Activated CD4-positive, alpha-beta T cell treated with anti-CD3 and anti-CD28 coated beads, Interleukin-2, amount 10 ng/mL, durations not matched to agents 7 days and 5 days (primary cell): ENCODE measurements at regions not wholly inside any gene's neighbourhood (a gene's known extent, or its start where the extent isn't known, plus 50 kb on each side); places are given as distances from the start of the nearest gene placed in this dataset.

Experiments used
- CTCF ChIA-PET: fragments of 350-600 bp; sonication (Branson Sonifier 250); formaldehyde crosslinking; loops from one replicate; lab custom pipeline; 2021; ENCODE audit warnings: antibody characterized with exemption; lab: Charles Lee
- POLR2A ChIA-PET: fragments of 350-600 bp; sonication (Branson Sonifier 250); formaldehyde crosslinking; loops from one replicate; lab custom pipeline; 2021; ENCODE audit warnings: antibody characterized with exemption; lab: Charles Lee
- DNase-seq: peaks from one replicate; pipeline ENCODE4 v3.0.0-alpha.2; 2020
- H3K27ac Mint-ChIP-seq: one replicate; pipeline ENCODE4 v1.8.0; 2021; ENCODE audit warnings: mild to moderate bottlenecking, moderate library complexity, mixed read lengths
- H3K27me3 Mint-ChIP-seq: one replicate; pipeline ENCODE4 v1.8.0; 2021; ENCODE audit warnings: mixed read lengths
- H3K36me3 Mint-ChIP-seq: one replicate; pipeline ENCODE4 v1.8.0; 2021; ENCODE audit warnings: low read depth, mixed read lengths
- H3K4me1 Mint-ChIP-seq: one replicate; pipeline ENCODE4 v1.8.0; 2021; ENCODE audit warnings: mixed read lengths
- H3K4me3 Mint-ChIP-seq: one replicate; pipeline ENCODE4 v1.8.0; 2021; ENCODE audit warnings: mild to moderate bottlenecking, moderate library complexity, mixed read lengths
- H3K9me3 Mint-ChIP-seq: one replicate; pipeline ENCODE4 v1.8.0; 2021; ENCODE audit warnings: mixed read lengths

- no peak for DNase-seq
- ChIA-PET CTCF (interaction anchor here (0.8 kb wide), 1 partner anchor 10 kb away, joined by 3 read pairs; no protein-coding TSS in a partner anchor), POLR2A (no interaction called here)
- H3K36me3 Mint-ChIP-seq: no peaks in the 10 kb centered on the region
- no peaks in the 10 kb centered on the region for H3K4me1 Mint-ChIP-seq
- no peak overlapping the region for H3K4me3 Mint-ChIP-seq
- H3K9me3 Mint-ChIP-seq: peaks cover 2% of the 10 kb centered on the region
- H3K27ac Mint-ChIP-seq: no peak overlapping the region
- no peaks in the 10 kb centered on the region for H3K27me3 Mint-ChIP-seq
Measured at GRCh38 chr4:181728305-181728966, 514.8 kb upstream of the TENM3 start.

GRCh38 chr4:181731900-181732299 is 511.3 kb upstream of the TENM3 start:
- Mint-ChIP-seq H3K27me3 (no peaks in the 10 kb centered on the region), H3K27ac (no peak overlapping the region), H3K4me3 (no peak overlapping the region), H3K36me3 (no peaks in the 10 kb centered on the region), H3K9me3 (no peaks in the 10 kb centered on the region), H3K4me1 (no peaks in the 10 kb centered on the region)
- DNase-seq: no peak
- ChIA-PET CTCF (no interaction called here), POLR2A (no interaction called here)

GRCh38 chr4:181737744-181738143 is 505.5 kb upstream of the TENM3 start:
- no peaks in the 10 kb centered on the region for H3K9me3 Mint-ChIP-seq
- H3K27me3 Mint-ChIP-seq: no peaks in the 10 kb centered on the region
- no peak for DNase-seq
- H3K4me1 Mint-ChIP-seq: no peaks in the 10 kb centered on the region
- H3K36me3 Mint-ChIP-seq: no peaks in the 10 kb centered on the region
- CTCF ChIA-PET: no interaction called here
- no peak overlapping the region for H3K27ac Mint-ChIP-seq
- POLR2A ChIA-PET: no interaction called here
- H3K4me3 Mint-ChIP-seq: no peak overlapping the region

GRCh38 chr4:181739031-181739430 is 504.2 kb upstream of the TENM3 start:
- no peaks in the 10 kb centered on the region for H3K36me3 Mint-ChIP-seq
- no peak for DNase-seq
- POLR2A ChIA-PET: no interaction called here
- H3K4me3 Mint-ChIP-seq: no peak overlapping the region
- no peaks in the 10 kb centered on the region for H3K27me3 Mint-ChIP-seq
- no peaks in the 10 kb centered on the region for H3K4me1 Mint-ChIP-seq
- no peak overlapping the region for H3K27ac Mint-ChIP-seq
- CTCF ChIA-PET: interaction anchor here (1.3 kb wide), 1 partner anchor 10 kb away, joined by 3 read pairs; no protein-coding TSS in a partner anchor
- H3K9me3 Mint-ChIP-seq: no peaks in the 10 kb centered on the region

- Mint-ChIP-seq H3K36me3 (no peaks in the 10 kb centered on the region), H3K27me3 (no peaks in the 10 kb centered on the region), H3K9me3 (no peaks in the 10 kb centered on the region), H3K4me3 (no peak overlapping the region), H3K4me1 (no peaks in the 10 kb centered on the region), H3K27ac (no peak overlapping the region)
- ChIA-PET POLR2A (no interaction called here), CTCF (no interaction called here)
- no peak for DNase-seq
Measured at GRCh38 chr4:181741513-181741912, 501.7 kb upstream of the TENM3 start.

- Mint-ChIP-seq H3K27me3 (no peaks in the 10 kb centered on the region), H3K9me3 (no peaks in the 10 kb centered on the region), H3K27ac (no peak overlapping the region), H3K4me3 (no peak overlapping the region), H3K36me3 (no peaks in the 10 kb centered on the region), H3K4me1 (no peaks in the 10 kb centered on the region)
- no peak for DNase-seq
- CTCF ChIA-PET: no interaction called here
- POLR2A ChIA-PET: no interaction called here
Measured at GRCh38 chr4:181745933-181746625, 497.1 kb upstream of the TENM3 start.

GRCh38 chr4:181748581-181748980 is 494.6 kb upstream of the TENM3 start:
- Mint-ChIP-seq H3K4me1 (no peaks in the 10 kb centered on the region), H3K4me3 (no peak overlapping the region), H3K9me3 (no peaks in the 10 kb centered on the region), H3K27ac (no peak overlapping the region), H3K36me3 (no peaks in the 10 kb centered on the region), H3K27me3 (no peaks in the 10 kb centered on the region)
- POLR2A ChIA-PET: no interaction called here
- CTCF ChIA-PET: no interaction called here
- no peak for DNase-seq

GRCh38 chr4:181752516-181752915 is 490.7 kb upstream of the TENM3 start:
- Mint-ChIP-seq H3K27me3 (no peaks in the 10 kb centered on the region), H3K4me3 (no peak overlapping the region), H3K27ac (no peak overlapping the region), H3K4me1 (no peaks in the 10 kb centered on the region), H3K9me3 (no peaks in the 10 kb centered on the region), H3K36me3 (no peaks in the 10 kb centered on the region)
- no peak for DNase-seq
- ChIA-PET CTCF (interaction anchor here (0.6 kb wide), 1 partner anchor 93 kb away, joined by 3 read pairs; no protein-coding TSS in a partner anchor), POLR2A (no interaction called here)

- Mint-ChIP-seq H3K9me3 (no peaks in the 10 kb centered on the region), H3K27me3 (no peaks in the 10 kb centered on the region), H3K4me1 (no peaks in the 10 kb centered on the region), H3K27ac (no peak overlapping the region), H3K36me3 (no peaks in the 10 kb centered on the region), H3K4me3 (no peak overlapping the region)
- POLR2A ChIA-PET: no interaction called here
- CTCF ChIA-PET: no interaction called here
- no peak for DNase-seq
Measured at GRCh38 chr4:181753207-181753606, 490.0 kb upstream of the TENM3 start.

- ChIA-PET CTCF (no interaction called here), POLR2A (no interaction called here)
- Mint-ChIP-seq H3K4me1 (no peaks in the 10 kb centered on the region), H3K27ac (no peak overlapping the region), H3K36me3 (no peaks in the 10 kb centered on the region), H3K9me3 (no peaks in the 10 kb centered on the region), H3K4me3 (no peak overlapping the region), H3K27me3 (no peaks in the 10 kb centered on the region)
- DNase-seq: no peak
Measured at GRCh38 chr4:181755846-181756245, 487.4 kb upstream of the TENM3 start.

- DNase-seq: no peak
- ChIA-PET POLR2A (no interaction called here), CTCF (no interaction called here)
- Mint-ChIP-seq H3K4me3 (no peak overlapping the region), H3K27me3 (no peaks in the 10 kb centered on the region), H3K9me3 (no peaks in the 10 kb centered on the region), H3K36me3 (no peaks in the 10 kb centered on the region), H3K4me1 (no peaks in the 10 kb centered on the region), H3K27ac (no peak overlapping the region)
Measured at GRCh38 chr4:181756451-181757095, 486.6 kb upstream of the TENM3 start.

- Mint-ChIP-seq H3K4me3 (no peak overlapping the region), H3K27ac (no peak overlapping the region), H3K9me3 (no peaks in the 10 kb centered on the region), H3K27me3 (no peaks in the 10 kb centered on the region), H3K36me3 (no peaks in the 10 kb centered on the region), H3K4me1 (no peaks in the 10 kb centered on the region)
- no peak for DNase-seq
- CTCF ChIA-PET: no interaction called here
- POLR2A ChIA-PET: no interaction called here
Measured at GRCh38 chr4:181757098-181757497, 486.1 kb upstream of the TENM3 start.

- Mint-ChIP-seq H3K27ac (no peak overlapping the region), H3K27me3 (no peaks in the 10 kb centered on the region), H3K36me3 (no peaks in the 10 kb centered on the region), H3K9me3 (no peaks in the 10 kb centered on the region), H3K4me1 (no peaks in the 10 kb centered on the region), H3K4me3 (no peak overlapping the region)
- DNase-seq: no peak
- CTCF ChIA-PET: no interaction called here
- POLR2A ChIA-PET: no interaction called here
Measured at GRCh38 chr4:181757910-181758660, 485.1 kb upstream of the TENM3 start.
